Gastroesophageal sphincter (tissue), 3 donors: ENCODE measurements at regions not wholly inside any gene's neighbourhood (a gene's known extent, or its start where the extent isn't known, plus 50 kb on each side); places are given as distances from the start of the nearest gene placed in this dataset.

ENCODE experiments used
- EP300 ChIP-seq: sonication (generic); formaldehyde crosslinking; IDR thresholded peaks from one replicate; pipeline ENCODE4 v1.6.1; 2017; ENCODE audit warnings: antibody characterized with exemption, mild to moderate bottlenecking
- POLR2A ChIP-seq, 2 donors: fragments of 450-650 bp; IDR thresholded peaks; one replicate each; pipeline ENCODE4 v1.6.1; 2017; ENCODE audit warnings: antibody characterized with exemption in 2 of 2, mild to moderate bottlenecking in 2 of 2, moderate library complexity in 1 of 2
- POLR2AphosphoS5 ChIP-seq: sonication (generic); formaldehyde crosslinking; IDR thresholded peaks from one replicate; pipeline ENCODE4 v1.6.1; 2017; ENCODE audit warnings: antibody characterized with exemption
- TF ChIP-seq, protein P1 (sequence below), 4 experiments: fragments of 200-600 bp in 2 of 4; fragments of 450-650 bp in 2 of 4; sonication (generic) in 1 of 4; IDR thresholded peaks; one replicate each; pipeline ENCODE4 v1.5.1; 2017 to 2019; ENCODE audit warnings: antibody characterized with exemption in 4 of 4, mild to moderate bottlenecking in 2 of 4, moderate library complexity in 2 of 4

DNA sequence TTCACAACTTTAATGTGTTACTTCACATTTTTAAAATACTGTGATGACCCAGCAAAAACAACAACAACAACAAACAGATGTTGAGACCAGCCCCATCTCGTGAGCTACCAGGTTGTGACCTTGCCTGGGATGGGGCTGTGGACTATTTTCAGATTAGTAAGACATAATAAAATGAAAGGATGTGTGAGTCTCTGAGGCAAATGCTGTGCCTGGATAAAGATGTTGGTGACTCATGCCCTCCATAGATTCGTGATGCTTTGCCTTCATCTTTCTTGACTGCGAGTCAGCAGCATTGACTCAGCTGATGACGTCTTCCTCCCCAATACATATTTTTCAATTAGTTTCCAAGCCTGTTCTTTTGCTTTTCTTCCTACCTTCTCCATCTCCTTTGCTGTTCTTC, 453.0 kb upstream of the CFAP20DC start:
- TF ChIP-seq, protein P1, sequence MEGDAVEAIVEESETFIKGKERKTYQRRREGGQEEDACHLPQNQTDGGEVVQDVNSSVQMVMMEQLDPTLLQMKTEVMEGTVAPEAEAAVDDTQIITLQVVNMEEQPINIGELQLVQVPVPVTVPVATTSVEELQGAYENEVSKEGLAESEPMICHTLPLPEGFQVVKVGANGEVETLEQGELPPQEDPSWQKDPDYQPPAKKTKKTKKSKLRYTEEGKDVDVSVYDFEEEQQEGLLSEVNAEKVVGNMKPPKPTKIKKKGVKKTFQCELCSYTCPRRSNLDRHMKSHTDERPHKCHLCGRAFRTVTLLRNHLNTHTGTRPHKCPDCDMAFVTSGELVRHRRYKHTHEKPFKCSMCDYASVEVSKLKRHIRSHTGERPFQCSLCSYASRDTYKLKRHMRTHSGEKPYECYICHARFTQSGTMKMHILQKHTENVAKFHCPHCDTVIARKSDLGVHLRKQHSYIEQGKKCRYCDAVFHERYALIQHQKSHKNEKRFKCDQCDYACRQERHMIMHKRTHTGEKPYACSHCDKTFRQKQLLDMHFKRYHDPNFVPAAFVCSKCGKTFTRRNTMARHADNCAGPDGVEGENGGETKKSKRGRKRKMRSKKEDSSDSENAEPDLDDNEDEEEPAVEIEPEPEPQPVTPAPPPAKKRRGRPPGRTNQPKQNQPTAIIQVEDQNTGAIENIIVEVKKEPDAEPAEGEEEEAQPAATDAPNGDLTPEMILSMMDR (IDR thresholded peaks at IDR 0.05), result no peak
- TF ChIP-seq POLR2AphosphoS5, result no peak
- TF ChIP-seq EP300, result no peak
- no peak for TF ChIP-seq POLR2A (IDR thresholded peaks at IDR 0.05)
